HG02798 (cell line): ENCODE measurements at regions not wholly inside any gene's neighbourhood (a gene's known extent, or its start where the extent isn't known, plus 50 kb on each side); places are given as distances from the start of the nearest gene placed in this dataset.
A peak's percentile ranks its signal among the peaks of the same experiment; 100 is the strongest.
"Not testable (repeated sequence)": the region's sequence is repeated elsewhere in the genome, so short reads cannot be mapped to it uniquely, and the experiment has no call there.

Experiments
- ATAC-seq: cut with Tn5 transposase; IDR thresholded peaks from one replicate; pipeline ENCODE4 v1.9.1; 2021; ENCODE audit warnings: mild to moderate bottlenecking; ENCODE audit not compliant: unreplicated experiment, poor library complexity

- ATAC-seq: no peak
Observed at GRCh38 chr9:97772145-97772544, 75.0 kb upstream of the XPA start.

GRCh38 chr9:97773091-97773490, 76.0 kb upstream of the XPA start:
- ATAC-seq: no peak

- no peak for ATAC-seq
Observed at GRCh38 chr9:97773723-97774122, 76.6 kb upstream of the XPA start.

- ATAC-seq: no peak
Observed at GRCh38 chr9:97774673-97775072, 77.5 kb upstream of the XPA start.

- ATAC-seq: not testable (repeated sequence)
Observed at GRCh38 chr9:97778740-97779139, 74.3 kb upstream of the FOXE1 start.

- no peak for ATAC-seq
Observed at GRCh38 chr9:97779608-97780007, 73.4 kb upstream of the FOXE1 start.

- ATAC-seq: no peak
Observed at GRCh38 chr9:97781902-97782301, 71.1 kb upstream of the FOXE1 start.

- no peak for ATAC-seq
Observed at GRCh38 chr9:97786341-97786740, 66.7 kb upstream of the FOXE1 start.

- ATAC-seq: no peak
Observed at GRCh38 chr9:97787551-97787950, 65.5 kb upstream of the FOXE1 start.

- ATAC-seq: no peak
Observed at GRCh38 chr9:97788763-97789663, 64.0 kb upstream of the FOXE1 start.

- no peak for ATAC-seq
Observed at GRCh38 chr9:97790542-97790941, 62.5 kb upstream of the FOXE1 start.

GRCh38 chr9:97791542-97791941, 61.5 kb upstream of the FOXE1 start:
- ATAC-seq: no peak

GRCh38 chr9:97793067-97793466, 60.0 kb upstream of the FOXE1 start:
- ATAC-seq: no peak

GRCh38 chr9:97794666-97795065, 58.4 kb upstream of the FOXE1 start:
- ATAC-seq: no peak

- ATAC-seq: not testable (repeated sequence)
Observed at GRCh38 chr9:97796176-97796575, 56.9 kb upstream of the FOXE1 start.

GRCh38 chr9:97801180-97801579, 51.8 kb upstream of the FOXE1 start:
- ATAC-seq: no peak

GRCh38 chr9:97802276-97802675, 50.8 kb upstream of the FOXE1 start:
- no peak for ATAC-seq

GRCh38 chr9:97803167-97804058, 49.6 kb upstream of the FOXE1 start:
- peak; percentile 92 for ATAC-seq
